ENCODE measurements at regions not wholly inside any gene's neighbourhood (a gene's known extent, or its start where the extent isn't known, plus 50 kb on each side); places are given as distances from the start of the nearest gene placed in this dataset.

DNA sequence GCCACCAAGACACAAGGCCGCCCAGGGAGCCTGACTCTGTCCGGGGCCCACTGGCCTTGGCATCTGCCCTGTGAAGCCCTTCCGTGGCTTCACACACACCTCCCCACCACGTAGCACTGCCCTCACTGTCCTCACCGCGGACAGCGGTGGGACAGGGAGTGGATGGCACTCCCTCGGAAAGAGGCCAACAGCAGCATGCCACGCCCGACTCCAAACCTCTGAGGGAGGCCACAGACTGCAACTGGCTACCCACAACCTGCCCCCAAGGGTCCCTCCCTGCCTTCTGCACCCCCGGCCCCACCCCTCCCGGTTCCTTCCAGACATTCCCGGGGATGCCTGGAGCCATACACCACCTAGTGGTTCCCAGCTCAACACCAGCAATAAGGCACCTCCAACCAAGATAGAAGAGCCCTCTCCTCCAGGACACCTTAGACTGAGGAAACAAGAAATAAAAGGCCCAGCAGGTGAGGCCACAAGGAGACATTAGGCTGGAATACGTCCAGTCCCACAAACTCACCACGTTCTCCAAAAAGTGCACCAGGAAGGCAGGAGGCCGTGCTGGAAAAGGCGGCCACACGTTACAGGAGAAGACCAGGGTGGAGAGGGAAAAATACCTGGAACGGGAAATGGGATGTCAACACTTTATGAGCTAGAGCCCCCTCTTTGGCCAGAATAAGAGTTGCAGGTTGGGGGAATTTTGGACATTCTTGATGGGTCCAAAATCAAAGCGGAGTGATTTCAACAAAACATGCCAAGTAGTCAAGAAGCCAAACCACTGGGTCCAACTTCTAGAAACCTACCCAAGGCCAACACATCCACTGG, 310.0 kb downstream of the SOX9 start:
- no peak for DNase-seq

DNA sequence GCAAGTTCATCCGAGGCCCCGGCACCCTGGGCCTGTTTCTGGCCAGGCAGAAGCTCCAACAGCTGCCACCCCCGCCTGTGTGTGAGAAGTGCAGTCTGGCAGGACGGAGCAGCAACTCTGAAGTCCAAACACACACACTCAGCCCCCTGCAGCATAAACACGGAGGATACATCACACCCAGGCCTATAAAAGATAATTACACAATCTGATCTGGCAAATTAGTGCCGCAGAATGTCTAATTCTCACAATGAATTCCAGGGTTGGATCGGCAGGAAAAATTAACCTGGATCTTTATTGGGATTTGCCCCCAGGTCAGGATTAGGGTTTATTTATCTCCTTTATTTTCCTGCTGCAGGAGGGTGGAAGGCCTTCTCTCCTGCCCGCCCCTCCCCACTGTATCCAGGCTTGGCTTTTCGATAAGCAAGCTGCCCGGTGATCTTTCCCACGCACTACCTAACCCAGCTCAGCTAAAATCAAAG, 311.4 kb downstream of the SOX9 start:
- DNase-seq: no peak

GRCh38 chr17:72432881-72433280, 312.1 kb downstream of the SOX9 start:
- no peak for DNase-seq

GRCh38 chr17:72433797-72434196, 313.0 kb downstream of the SOX9 start:
- no peak for DNase-seq

DNA sequence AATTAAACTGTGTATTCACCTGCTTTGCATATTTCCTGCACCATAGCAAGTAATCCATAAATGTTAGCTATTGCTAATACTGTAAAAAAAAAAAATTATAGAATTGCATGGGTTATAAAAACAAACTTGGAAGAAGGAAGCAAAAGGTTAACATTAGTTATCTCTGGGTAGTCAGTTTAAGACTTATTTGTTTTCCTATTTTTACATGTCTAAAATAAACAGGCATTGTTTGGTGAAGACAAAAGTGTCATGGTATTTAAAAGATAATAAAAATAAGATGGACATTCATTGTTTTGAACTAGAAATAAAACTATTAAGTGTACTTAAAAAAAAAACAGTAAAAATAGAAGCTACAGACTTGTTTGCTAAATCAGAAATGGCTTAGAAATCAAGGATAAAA, 313.8 kb downstream of the SOX9 start:
- DNase-seq: no peak

- no peak for DNase-seq
These were observed 314.3 kb downstream of the SOX9 start for GRCh38 chr17:72434991-72435618.

DNA sequence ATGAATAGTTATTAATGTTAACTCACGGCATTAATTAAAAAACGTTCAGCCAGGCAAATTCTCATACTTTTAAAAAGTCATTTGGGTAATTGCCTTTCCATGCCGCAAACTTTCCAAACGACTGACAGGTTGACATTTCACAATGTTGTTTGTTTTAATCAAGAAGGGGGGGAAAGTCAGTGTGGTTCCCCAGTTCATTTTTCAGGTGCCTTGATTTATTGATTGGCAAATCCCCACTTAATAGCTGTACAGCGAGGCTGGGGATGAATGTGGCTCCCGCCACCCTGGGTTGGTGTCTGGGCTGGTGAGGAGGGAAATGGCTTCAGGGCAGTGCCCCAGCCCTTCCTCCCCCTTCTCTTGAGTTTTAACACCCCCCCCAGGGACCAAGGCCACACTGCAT, 318.0 kb downstream of the SOX9 start:
- DNase-seq: no peak

GRCh38 chr17:72439893-72440502, 319.2 kb downstream of the SOX9 start:
- DNase-seq: no peak

GRCh38 chr17:72440961-72441360, 320.1 kb downstream of the SOX9 start:
- DNase-seq: no peak

DNA sequence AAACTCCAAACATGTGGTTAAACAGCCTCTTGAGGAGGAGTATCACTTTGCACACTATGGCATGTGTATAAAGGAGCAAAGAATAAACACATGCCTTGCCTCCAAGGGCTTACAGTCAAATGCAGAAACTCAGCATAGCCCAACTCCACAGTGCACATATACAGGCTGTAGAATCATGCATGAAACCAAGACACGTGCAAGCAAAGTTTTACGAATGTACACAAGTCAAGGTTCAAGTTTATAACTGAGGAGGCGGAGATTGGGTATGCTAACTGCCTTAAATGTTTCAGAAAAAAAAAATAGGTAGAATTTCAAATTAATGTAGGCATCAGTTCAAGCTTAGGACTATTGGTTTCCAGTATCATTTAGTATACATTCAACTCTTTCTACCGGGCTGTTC, 321.1 kb downstream of the SOX9 start:
- no peak for DNase-seq

GRCh38 chr17:72444517-72445054, 323.8 kb downstream of the SOX9 start:
- no peak for DNase-seq

DNA sequence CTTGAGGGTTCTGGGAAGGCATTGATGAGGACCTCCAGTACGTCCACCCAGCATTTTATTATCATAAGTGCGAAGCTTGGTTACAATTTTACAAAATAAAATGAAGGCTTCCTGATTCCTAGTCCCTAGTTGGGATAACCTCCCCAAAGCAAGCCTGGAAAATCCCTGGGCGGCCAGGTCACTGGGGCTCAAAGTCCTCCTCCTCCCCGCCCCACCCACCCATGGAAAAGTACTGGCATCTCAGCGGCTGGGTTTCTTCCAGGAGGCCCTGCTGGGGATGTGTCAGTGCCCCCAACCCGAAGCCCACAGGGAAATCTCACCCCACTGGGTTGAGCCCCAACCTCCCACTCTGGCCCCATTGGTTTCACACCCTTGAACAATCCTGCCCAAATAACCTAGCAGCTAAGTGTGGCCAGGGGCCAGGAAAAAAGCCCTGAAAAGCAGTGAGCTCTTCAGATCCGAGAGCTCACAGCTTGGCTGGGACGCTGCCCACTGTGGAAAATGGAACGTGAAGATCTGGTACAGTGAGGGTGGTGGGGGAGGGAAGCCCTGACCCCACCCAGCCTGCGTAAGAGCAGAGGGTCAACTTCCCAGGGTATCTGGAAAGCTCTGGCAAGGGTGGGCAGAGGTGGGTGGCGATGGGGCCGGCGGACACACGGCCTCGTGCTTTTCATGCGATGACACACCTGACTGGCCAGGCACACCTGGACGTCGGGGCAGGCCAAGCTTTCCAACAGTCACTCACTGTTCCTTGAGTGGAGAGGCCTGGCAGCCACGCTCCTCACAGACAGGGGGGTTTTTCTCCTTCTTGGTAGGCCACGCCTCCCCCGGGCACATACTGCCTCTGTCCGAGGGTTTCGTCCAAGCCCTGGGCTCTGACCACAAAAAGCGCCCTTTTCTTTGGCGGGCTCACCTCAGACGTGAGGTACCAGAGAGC, 324.5 kb downstream of the SOX9 start:
- no peak for DNase-seq

GRCh38 chr17:72446118-72446517, 325.3 kb downstream of the SOX9 start:
- no peak for DNase-seq

DNA sequence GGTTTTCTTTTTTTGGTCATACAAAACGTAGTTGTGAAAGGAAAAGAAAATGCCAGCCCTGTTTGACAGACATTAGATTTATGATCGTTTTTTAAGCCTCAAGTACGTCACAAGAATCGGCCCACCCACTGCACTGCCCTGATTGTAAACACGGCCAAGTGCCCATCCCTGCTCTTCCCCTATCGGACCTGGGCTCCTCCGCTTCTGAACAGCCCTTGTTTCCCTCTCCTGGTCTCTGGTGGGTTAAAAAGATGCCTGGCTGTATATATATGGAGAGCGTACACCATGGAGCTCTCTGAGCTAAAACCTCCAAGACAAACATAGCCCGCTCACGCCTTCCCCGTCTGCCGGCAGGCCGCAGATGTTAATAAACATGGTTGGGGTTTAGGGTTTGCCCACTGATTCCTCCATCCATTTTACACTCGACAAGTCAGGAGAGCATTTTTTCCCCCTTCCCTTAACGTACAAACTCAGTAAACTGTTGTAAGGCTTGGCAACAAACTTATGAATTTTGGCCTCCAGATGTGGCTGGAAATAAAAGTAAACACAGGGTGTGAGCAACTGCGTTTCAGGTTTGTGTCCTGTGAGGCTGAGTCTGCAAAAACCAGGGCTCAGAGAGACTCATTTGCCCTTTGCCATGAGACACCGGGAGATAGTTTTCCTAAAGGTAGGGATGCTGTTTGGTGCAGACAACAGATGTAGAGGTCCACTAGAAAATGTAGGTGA, 325.9 kb downstream of the SOX9 start:
- no peak for DNase-seq

DNA sequence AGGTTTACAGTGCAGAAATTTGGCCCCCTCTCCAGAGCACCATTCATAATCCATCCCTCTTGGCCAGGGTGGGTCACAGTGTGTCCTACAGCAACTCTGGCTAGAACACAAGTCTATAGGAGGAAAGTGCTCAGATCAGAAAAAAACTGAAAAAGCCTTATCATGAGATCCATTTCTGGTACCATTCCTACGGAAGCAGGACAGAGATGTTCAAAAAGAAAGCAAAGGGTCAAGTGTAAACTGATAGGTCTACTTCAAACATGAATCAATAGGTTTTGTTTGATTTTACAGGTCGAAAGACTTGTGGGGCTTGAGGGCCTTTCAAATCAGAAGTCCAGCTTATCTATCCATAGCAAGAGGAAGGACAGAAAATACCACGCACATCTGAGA, 326.4 kb downstream of the SOX9 start:
- no peak for DNase-seq

- DNase-seq: no peak
These were observed 327.2 kb downstream of the SOX9 start for GRCh38 chr17:72448019-72448418.

GRCh38 chr17:72452286-72453173, 331.7 kb downstream of the SOX9 start:
- no peak for DNase-seq

DNA sequence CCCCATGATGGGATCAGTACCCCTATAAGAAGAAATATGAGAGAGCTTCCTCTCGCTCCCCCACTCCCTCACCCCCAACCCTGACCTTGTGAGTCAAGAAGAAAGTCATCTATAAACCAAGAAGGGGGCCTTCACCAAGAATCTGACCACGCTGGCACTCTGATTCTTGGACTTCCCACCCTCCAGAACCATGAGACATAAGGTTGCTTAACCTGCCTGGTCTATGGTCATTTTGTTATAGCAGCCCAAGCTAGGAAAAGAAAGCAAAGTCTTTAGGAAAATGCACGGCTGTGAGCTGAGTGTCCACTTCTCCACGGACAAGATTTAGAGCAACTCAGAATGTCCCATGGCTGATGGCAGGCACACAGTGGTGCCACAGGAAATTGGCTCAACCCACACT, 333.5 kb downstream of the SOX9 start:
- no peak for DNase-seq

GRCh38 chr17:72455562-72455961, 334.7 kb downstream of the SOX9 start:
- no peak for DNase-seq

DNA sequence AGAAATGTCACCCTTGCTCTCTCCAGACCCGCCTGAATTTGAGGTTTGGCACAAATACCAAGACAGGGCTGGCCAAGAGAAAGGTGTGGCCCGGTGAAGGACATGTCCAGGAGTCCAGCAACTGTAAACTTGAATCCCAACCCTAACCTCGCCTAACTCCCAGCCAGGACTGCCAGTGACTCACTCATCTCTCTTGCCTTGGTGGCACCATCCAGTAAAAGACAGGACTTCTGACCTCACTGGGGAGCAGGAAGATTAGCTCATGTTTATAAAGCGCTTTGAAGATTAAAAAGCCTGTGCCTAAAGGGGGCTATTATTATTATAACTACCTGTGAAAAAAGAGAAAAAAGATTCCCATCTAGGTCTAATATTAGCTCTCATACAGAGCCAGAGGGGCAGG, 335.3 kb downstream of the SOX9 start:
- no peak for DNase-seq

DNA sequence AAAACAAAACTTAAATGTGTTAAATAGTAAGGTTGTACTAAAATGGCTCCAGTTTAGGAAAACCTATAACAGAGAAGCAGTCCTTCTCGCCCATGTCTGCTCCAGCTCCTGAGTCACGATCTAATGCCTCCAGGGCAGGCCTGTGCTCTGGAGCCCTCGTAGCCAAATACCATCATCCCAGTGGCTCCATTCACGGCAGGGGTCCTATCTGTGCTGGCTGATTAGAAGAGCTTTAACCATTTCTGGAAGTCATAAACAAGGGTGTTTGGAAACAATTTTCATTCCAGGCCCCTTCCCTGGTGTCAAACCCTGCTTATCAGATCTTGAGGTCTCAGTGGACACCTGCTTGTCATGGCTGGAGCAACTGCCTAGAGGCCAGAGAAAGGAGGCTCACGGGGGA, 336.9 kb downstream of the SOX9 start:
- DNase-seq: no peak

Data from stimulated activated CD4-positive, alpha-beta T cell treated with anti-CD3 and anti-CD28 coated beads, Interleukin-4, amount 100 ng/mL, for 4 hours (primary cell).